HEK293T (cell line): ENCODE measurements at regions not wholly inside any gene's neighbourhood (a gene's known extent, or its start where the extent isn't known, plus 50 kb on each side); places are given as distances from the start of the nearest gene placed in this dataset.

Source experiments
- BHLHE40 ChIP-seq: fragments of 450-650 bp; IDR thresholded peaks from 2 replicates; pipeline ENCODE4 v1.6.1; 2016; ENCODE audit warnings: mild to moderate bottlenecking, moderate library complexity, borderline replicate concordance
- ELF4 ChIP-seq: fragments of 450-650 bp; IDR thresholded peaks from 2 replicates; pipeline ENCODE4 v1.6.1; 2017; ENCODE audit warnings: antibody characterized with exemption
- FOXA1 ChIP-seq: fragments of 450-650 bp; IDR thresholded peaks from 2 replicates; pipeline ENCODE4 v1.6.1; 2016; ENCODE audit warnings: mild to moderate bottlenecking
- FOXK2 ChIP-seq: fragments of 450-650 bp; IDR thresholded peaks from 2 replicates; pipeline ENCODE4 v1.6.1; 2016; ENCODE audit warnings: mild to moderate bottlenecking
- HDGF ChIP-seq: fragments of 450-650 bp; IDR thresholded peaks from 2 replicates; pipeline ENCODE4 v1.6.1; 2017; ENCODE audit warnings: antibody characterized with exemption, borderline replicate concordance
- L3MBTL2 ChIP-seq: fragments of 450-650 bp; conservative IDR thresholded peaks from 2 replicates; pipeline ENCODE4 v1.6.1; 2016; ENCODE audit warnings: mild to moderate bottlenecking
- LEF1 ChIP-seq: fragments of 450-650 bp; IDR thresholded peaks from 2 replicates; pipeline ENCODE4 v1.6.1; 2017; ENCODE audit warnings: mild to moderate bottlenecking, borderline replicate concordance
- NFRKB ChIP-seq: fragments of 450-650 bp; IDR thresholded peaks from 2 replicates; pipeline ENCODE4 v1.6.1; 2016; ENCODE audit warnings: mild to moderate bottlenecking, moderate library complexity
- SP1 ChIP-seq: fragments of 450-650 bp; IDR thresholded peaks from 2 replicates; pipeline ENCODE4 v1.6.1; 2017
- TARDBP ChIP-seq: fragments of 450-650 bp; IDR thresholded peaks from 2 replicates; pipeline ENCODE4 v1.6.1; 2016
- ZNF384 ChIP-seq: fragments of 450-650 bp; IDR thresholded peaks from 2 replicates; pipeline ENCODE4 v1.6.1; 2016
- TF ChIP-seq, protein P1 (sequence below): fragments of 450-650 bp; IDR thresholded peaks from 2 replicates; pipeline ENCODE4 v1.6.1; 2016

DNA sequence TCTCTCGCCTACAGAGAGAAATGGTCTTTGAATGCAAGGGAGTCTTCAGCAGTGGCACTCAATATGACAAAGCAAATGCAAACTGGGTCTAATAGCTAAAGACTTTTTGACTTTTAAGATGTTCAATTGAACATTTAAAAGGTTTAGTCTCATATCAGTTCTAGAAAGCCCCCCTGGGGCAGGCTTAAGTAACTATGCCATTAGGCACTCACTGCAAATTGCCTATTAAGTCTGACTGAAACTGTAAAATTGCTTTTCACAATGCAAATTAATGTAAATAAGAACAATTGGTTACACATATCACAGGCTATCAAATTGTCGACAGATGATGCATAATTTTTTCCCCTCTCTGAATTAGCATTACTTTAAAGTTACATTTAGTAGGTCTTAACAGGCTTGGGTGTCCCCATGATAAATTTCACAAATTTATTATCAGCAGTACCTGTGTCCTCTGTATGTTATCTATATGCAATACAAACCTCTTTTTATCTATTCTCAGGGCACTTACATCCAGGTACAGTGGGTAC lies 329.1 kb downstream of the LRRIQ3 start:
- TF ChIP-seq BHLHE40 = no peak
- no peak for TF ChIP-seq SP1
- no peak for TF ChIP-seq TARDBP
- TF ChIP-seq FOXK2 = no peak
- no peak for TF ChIP-seq FOXA1
- TF ChIP-seq ELF4 = no peak
- no peak for TF ChIP-seq HDGF
- no peak for TF ChIP-seq NFRKB
- TF ChIP-seq, protein P1, sequence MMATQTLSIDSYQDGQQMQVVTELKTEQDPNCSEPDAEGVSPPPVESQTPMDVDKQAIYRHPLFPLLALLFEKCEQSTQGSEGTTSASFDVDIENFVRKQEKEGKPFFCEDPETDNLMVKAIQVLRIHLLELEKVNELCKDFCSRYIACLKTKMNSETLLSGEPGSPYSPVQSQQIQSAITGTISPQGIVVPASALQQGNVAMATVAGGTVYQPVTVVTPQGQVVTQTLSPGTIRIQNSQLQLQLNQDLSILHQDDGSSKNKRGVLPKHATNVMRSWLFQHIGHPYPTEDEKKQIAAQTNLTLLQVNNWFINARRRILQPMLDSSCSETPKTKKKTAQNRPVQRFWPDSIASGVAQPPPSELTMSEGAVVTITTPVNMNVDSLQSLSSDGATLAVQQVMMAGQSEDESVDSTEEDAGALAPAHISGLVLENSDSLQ = no peak
- no peak for TF ChIP-seq LEF1
- TF ChIP-seq ZNF384 = no peak
- no peak for TF ChIP-seq L3MBTL2
